ENCODE measurements at regions not wholly inside any gene's neighbourhood (a gene's known extent, or its start where the extent isn't known, plus 50 kb on each side); places are given as distances from the start of the nearest gene placed in this dataset.

- TF ChIP-seq, protein P1, sequence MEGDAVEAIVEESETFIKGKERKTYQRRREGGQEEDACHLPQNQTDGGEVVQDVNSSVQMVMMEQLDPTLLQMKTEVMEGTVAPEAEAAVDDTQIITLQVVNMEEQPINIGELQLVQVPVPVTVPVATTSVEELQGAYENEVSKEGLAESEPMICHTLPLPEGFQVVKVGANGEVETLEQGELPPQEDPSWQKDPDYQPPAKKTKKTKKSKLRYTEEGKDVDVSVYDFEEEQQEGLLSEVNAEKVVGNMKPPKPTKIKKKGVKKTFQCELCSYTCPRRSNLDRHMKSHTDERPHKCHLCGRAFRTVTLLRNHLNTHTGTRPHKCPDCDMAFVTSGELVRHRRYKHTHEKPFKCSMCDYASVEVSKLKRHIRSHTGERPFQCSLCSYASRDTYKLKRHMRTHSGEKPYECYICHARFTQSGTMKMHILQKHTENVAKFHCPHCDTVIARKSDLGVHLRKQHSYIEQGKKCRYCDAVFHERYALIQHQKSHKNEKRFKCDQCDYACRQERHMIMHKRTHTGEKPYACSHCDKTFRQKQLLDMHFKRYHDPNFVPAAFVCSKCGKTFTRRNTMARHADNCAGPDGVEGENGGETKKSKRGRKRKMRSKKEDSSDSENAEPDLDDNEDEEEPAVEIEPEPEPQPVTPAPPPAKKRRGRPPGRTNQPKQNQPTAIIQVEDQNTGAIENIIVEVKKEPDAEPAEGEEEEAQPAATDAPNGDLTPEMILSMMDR (conservative IDR thresholded peaks at IDR 0.05; ENCODE audit: low read depth, low read length): no peak
- DNase-seq (ENCODE audit: low read depth): no peak
- H3K4me3 ChIP-seq (ENCODE audit: low read depth, low read length): no peak overlapping the region
These were observed 212.1 kb downstream of the PHLDA1 start for GRCh38 chr12:75819512-75819911.

DNA sequence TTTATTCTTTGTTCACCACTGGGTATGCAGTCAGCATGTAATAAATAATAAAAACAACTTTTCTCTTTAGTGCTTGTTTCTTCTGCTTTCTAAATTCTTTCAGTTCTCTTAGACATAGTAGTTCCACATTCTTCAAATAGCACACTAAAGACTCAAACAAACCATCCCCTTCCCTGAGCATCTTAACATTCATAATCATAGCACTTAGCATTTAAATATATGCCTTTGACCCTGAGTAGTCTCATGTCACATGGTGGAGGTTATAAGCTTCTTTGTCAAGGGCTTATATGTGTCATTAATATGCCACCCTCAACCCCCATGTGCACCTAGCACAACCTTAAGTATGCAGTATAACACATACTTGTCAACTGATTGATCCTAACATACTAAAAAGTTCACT, 212.7 kb downstream of the PHLDA1 start:
- DNase-seq (ENCODE audit: low read depth): no peak
- TF ChIP-seq, protein P1 (conservative IDR thresholded peaks at IDR 0.05; ENCODE audit: low read depth, low read length): no peak
- H3K4me3 ChIP-seq (ENCODE audit: low read depth, low read length): no peak overlapping the region

GRCh38 chr12:75816897-75817296, 214.7 kb downstream of the PHLDA1 start:
- H3K4me3 ChIP-seq (ENCODE audit: low read depth, low read length): no peak overlapping the region
- DNase-seq (ENCODE audit: low read depth): peak; percentile 93
- TF ChIP-seq, protein P1 (conservative IDR thresholded peaks at IDR 0.05; ENCODE audit: low read depth, low read length): no peak

DNA sequence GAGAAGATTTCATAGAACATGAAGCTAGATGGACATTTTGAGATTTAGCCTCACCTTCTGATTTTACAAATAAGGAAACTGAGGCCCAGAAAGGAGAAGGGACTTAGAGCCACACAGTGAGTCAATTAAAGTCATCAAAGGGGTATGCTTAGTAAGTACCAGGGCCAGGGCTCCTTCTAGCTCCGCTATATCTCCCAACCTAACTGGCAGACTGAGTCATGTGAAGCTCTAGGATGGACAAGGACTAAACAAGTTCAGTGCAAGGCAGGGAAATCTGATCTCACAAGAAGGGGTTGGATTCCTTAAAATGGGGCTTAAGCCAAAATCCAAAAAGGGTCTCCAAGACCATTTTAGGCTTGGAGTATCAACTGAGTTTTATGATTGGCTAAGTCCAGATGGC, 215.8 kb downstream of the PHLDA1 start:
- DNase-seq (ENCODE audit: low read depth): no peak
- TF ChIP-seq, protein P1 (conservative IDR thresholded peaks at IDR 0.05; ENCODE audit: low read depth, low read length): no peak
- H3K4me3 ChIP-seq (ENCODE audit: low read depth, low read length): no peak overlapping the region

- DNase-seq (ENCODE audit: low read depth): peak; percentile 88
- H3K4me3 ChIP-seq (ENCODE audit: low read depth, low read length): no peak overlapping the region
- TF ChIP-seq, protein P1 (conservative IDR thresholded peaks at IDR 0.05; ENCODE audit: low read depth, low read length): no peak
These were observed 216.5 kb downstream of the PHLDA1 start for GRCh38 chr12:75814851-75815754.

- TF ChIP-seq, protein P1 (conservative IDR thresholded peaks at IDR 0.05; ENCODE audit: low read depth, low read length): no peak
- no peak overlapping the region for H3K4me3 ChIP-seq (ENCODE audit: low read depth, low read length)
- no peak for DNase-seq (ENCODE audit: low read depth)
These were observed 218.5 kb downstream of the PHLDA1 start for GRCh38 chr12:75813072-75813471.
